ENCODE measurements at regions not wholly inside any gene's neighbourhood (a gene's known extent, or its start where the extent isn't known, plus 50 kb on each side); places are given as distances from the start of the nearest gene placed in this dataset.

DNA sequence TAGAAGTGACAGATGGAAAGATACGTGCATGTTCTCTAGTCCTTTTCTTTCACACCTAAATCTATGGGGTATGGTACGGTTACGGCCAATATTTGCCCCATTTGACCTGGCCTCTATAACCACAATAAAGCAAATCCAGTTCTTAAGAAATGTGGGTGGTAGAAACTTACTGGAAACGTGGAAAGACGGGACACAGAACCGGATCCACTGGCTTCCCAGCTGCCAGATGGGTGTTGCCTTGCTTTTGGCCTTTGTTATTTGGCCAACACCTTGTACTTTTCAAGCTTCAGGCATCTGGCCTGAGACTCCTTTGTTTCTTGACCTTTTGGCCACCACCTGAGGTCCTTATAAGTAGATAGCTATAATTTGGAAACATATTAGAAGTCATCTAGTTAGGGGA lies 635.9 kb downstream of the SLC4A3 start:
- TF ChIP-seq POLR2A (IDR thresholded peaks at IDR 0.05) (no peak), CTCF (IDR thresholded peaks at IDR 0.05) (no peak), POLR2AphosphoS5 (IDR thresholded peaks at IDR 0.05) (no peak)
